HFFc6 (cell line): ENCODE measurements at regions not wholly inside any gene's neighbourhood (a gene's known extent, or its start where the extent isn't known, plus 50 kb on each side); places are given as distances from the start of the nearest gene placed in this dataset.

Source experiments
- DNase-seq: peaks from one replicate; pipeline ENCODE4 v3.0.0-alpha.2; 2018
- H3K27ac Mint-ChIP-seq: 2 replicates; pipeline ENCODE4 v1.8.0; 2020; ENCODE audit warnings: mild to moderate bottlenecking, mixed read lengths
- H3K27me3 Mint-ChIP-seq: 2 replicates; pipeline ENCODE4 v1.8.0; 2021; ENCODE audit warnings: mild to moderate bottlenecking, moderate library complexity, mixed read lengths; ENCODE audit not compliant: insufficient read depth
- H3K36me3 Mint-ChIP-seq: 2 replicates; pipeline ENCODE4 v1.8.0; 2021; ENCODE audit warnings: low read depth, mixed read lengths
- H3K4me1 Mint-ChIP-seq: 2 replicates; pipeline ENCODE4 v1.8.0; 2020; ENCODE audit warnings: low read depth, mixed read lengths
- H3K4me3 Mint-ChIP-seq: 2 replicates; pipeline ENCODE4 v1.8.0; 2020; ENCODE audit warnings: mild to moderate bottlenecking, moderate library complexity, mixed read lengths
- H3K9me3 Mint-ChIP-seq: 2 replicates; pipeline ENCODE4 v1.8.0; 2020; ENCODE audit warnings: mild to moderate bottlenecking, mixed read lengths
- CTCF ChIP-seq: fragments of 200-600 bp; sonication (generic); IDR thresholded peaks from 2 replicates; pipeline ENCODE4 v1.5.0; 2021; ENCODE audit warnings: antibody characterized with exemption, mild to moderate bottlenecking

DNA sequence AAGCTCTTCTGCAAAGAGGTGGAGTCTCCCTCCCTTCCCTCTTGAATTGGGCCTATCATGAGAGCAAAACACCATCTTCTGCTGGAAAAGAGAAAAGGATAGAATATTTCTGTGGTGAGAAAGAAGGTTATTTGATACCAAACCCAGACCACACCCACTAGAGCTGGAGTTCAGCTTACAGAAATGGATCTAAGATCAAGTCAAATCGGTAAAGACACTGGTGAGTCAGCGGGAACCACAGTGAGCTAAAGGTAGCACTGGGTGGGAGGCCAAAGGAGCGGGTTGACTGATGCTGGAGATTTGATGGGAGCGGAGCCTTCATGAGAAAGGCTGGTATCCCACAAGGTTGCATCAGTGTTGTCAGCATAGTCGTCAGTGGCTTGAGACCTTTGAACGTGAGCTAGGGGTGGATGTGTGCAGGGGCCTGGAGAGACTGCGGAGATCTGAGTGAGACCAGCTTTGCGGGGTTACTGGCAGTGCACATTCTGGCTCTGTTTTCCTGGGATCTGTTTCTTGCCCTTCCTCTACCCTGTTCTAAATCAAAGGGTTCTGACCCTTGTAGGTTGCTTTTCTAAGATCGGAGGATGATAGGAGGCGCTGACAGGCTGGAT is 106.4 kb upstream of the SCOC start:
- Mint-ChIP-seq H3K9me3 (no peaks in the 10 kb centered on the region), H3K4me1 (peaks cover 30% of the 10 kb centered on the region), H3K27ac (peak overlapping the region; percentile 42), H3K27me3 (no peaks in the 10 kb centered on the region; the same call in none of the 2 replicates), H3K4me3 (peak overlapping the region; percentile 27), H3K36me3 (no peaks in the 10 kb centered on the region)
- peak; percentile 71 for DNase-seq
- TF ChIP-seq CTCF: no peak

DNA sequence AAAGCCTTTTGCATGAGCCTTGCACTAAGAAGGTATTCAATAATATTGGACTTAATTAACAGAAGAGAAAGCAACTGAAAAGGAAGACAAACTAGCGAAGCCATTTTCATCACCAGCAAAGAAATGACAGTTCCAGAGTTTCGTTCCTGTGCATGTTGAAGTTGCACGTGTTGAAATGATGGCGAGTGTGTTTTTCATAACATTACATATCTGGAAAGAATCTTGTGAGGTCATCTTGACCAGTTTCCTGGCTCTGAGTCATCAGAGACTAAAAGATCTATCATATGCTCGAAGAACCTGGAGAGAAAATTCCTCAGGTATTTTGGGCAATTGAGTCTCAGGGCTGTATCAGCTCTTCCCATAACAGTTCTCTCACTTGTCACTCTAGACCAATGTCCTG is 106.2 kb upstream of the MAML3 start:
- Mint-ChIP-seq H3K4me3 (peak overlapping the region; percentile 51; the same call in 1 of the 2 replicates), H3K36me3 (no peaks in the 10 kb centered on the region; the same call in 1 of the 2 replicates), H3K9me3 (no peaks in the 10 kb centered on the region), H3K4me1 (peaks cover 64% of the 10 kb centered on the region), H3K27ac (peak overlapping the region; percentile 61), H3K27me3 (peaks cover 2% of the 10 kb centered on the region; the same call in 1 of the 2 replicates)
- no peak for TF ChIP-seq CTCF
- DNase-seq: peak; percentile 82

- no peaks in the 10 kb centered on the region for H3K9me3 Mint-ChIP-seq
- H3K4me1 Mint-ChIP-seq: peaks cover 81% of the 10 kb centered on the region
- DNase-seq: no peak
- no peak overlapping the region for H3K27ac Mint-ChIP-seq
- no peak overlapping the region for H3K4me3 Mint-ChIP-seq
- H3K27me3 Mint-ChIP-seq: peaks cover 2% of the 10 kb centered on the region; the same call in 1 of the 2 replicates
- no peak for TF ChIP-seq CTCF
- H3K36me3 Mint-ChIP-seq: no peaks in the 10 kb centered on the region; the same call in 1 of the 2 replicates
Measured at GRCh38 chr4:140258476-140258875, 104.5 kb upstream of the MAML3 start.

DNA sequence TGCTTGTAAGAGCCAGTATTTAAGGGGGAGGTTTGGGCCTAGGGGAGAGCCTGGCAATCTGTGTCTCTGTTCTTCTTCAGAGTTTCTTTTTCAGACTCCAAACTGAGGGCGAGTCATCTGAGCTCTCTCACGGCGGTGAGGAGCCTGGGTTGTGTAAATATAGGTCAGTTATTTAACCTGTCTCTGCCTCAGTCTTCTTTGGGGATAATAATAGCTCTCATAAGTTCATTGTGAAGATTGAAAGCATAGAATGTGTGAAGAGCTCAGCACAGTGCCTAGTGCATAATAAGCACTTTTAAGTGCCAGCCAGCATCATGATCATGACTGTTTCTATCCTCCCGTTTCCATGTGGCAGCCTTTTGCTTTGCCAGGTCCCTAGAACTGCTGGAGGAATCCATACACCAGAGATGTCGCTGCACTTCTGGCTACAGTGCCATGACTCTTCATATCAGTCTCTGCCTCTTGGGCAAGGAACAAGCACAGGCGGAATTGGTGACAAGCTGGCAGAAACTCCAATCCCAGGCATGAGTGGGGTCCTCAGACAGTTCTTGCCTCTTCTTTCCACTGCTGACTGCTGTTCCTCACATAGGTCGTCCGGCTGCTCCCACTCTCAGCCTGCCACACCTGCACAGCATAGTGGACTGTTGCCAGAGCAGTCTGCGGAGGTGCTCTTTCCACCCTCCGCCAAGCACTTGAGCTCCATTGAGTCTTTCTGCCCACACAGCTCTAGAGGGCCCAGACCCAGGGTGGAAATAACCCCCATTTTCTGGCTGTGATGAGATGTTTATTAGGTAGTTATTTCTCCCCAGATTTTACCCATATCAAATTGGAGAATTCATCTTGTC is 103.7 kb upstream of the MAML3 start:
- DNase-seq: peak; percentile 34
- peaks cover 85% of the 10 kb centered on the region for H3K4me1 Mint-ChIP-seq
- no peaks in the 10 kb centered on the region for H3K9me3 Mint-ChIP-seq
- no peak for TF ChIP-seq CTCF
- H3K27ac Mint-ChIP-seq: peak overlapping the region; percentile 87
- H3K4me3 Mint-ChIP-seq: peak overlapping the region; percentile 73
- peaks cover 2% of the 10 kb centered on the region; the same call in 1 of the 2 replicates for H3K27me3 Mint-ChIP-seq
- no peaks in the 10 kb centered on the region; the same call in 1 of the 2 replicates for H3K36me3 Mint-ChIP-seq

GRCh38 chr4:140256941-140257340 is 103.0 kb upstream of the MAML3 start:
- DNase-seq: peak; percentile 58
- Mint-ChIP-seq H3K27ac (peak overlapping the region; percentile 87), H3K4me1 (peaks cover 91% of the 10 kb centered on the region), H3K36me3 (no peaks in the 10 kb centered on the region; the same call in 1 of the 2 replicates), H3K9me3 (no peaks in the 10 kb centered on the region), H3K27me3 (peaks cover 2% of the 10 kb centered on the region; the same call in 1 of the 2 replicates), H3K4me3 (peak overlapping the region; percentile 73)
- TF ChIP-seq CTCF: no peak
